A549 (cell line): ENCODE measurements at regions not wholly inside any gene's neighbourhood (a gene's known extent, or its start where the extent isn't known, plus 50 kb on each side); places are given as distances from the start of the nearest gene placed in this dataset.

ENCODE experiments used
- ATAC-seq, 2 experiments: fragments of 200-7000 bp in 1 of 2; fragments of >200 bp in 1 of 2; cut with Nextera tagmentation in 1 of 2; cut with Tn5 transposase in 1 of 2; 3 replicates each; pipeline versions ENCODE4 v1.8.0 to v1.9.1; 2018 to 2020; ENCODE audit warnings: mild to moderate bottlenecking in 1 of 2, moderate library complexity in 1 of 2
- CTCF ChIA-PET: fragments of 300-600 bp; sonication (Branson Sonifier 250); formaldehyde crosslinking; extraction: SDS; loops from one replicate; lab custom pipeline; 2021; ENCODE audit warnings: antibody characterized with exemption, inconsistent platforms; lab: Yijun Ruan, JAX
- POLR2A ChIA-PET: fragments of 350-600 bp; formaldehyde crosslinking; extraction: SDS; loops from one replicate; lab custom pipeline; 2021; ENCODE audit warnings: antibody characterized with exemption, inconsistent platforms; lab: Yijun Ruan, JAX
- DNase-seq, 2 experiments: peaks; one replicate each; pipeline versions ENCODE4 v3.0.0 to v3.0.0-alpha.2; 2011 to 2016; ENCODE audit warnings: low read depth in 1 of 2, low spot score in 1 of 2
- FAIRE-seq: peaks from 2 replicates; lab custom pipeline; 2011; peaks lifted over from hg19 to GRCh38; lab: Jason Lieb, UNC
- H3K27ac ChIP-seq, 2 experiments: fragments of >200 bp; sonication (Bioruptor Twin); formaldehyde crosslinking; 3 replicates each; pipeline ENCODE4 v1.5.1; 2016 to 2017
- H3K4me1 ChIP-seq: fragments of >200 bp; sonication (Bioruptor Twin); formaldehyde crosslinking; 3 replicates; pipeline ENCODE4 v1.6.1; 2016
- H3K4me2 ChIP-seq: fragments of >200 bp; sonication (Bioruptor Twin); formaldehyde crosslinking; 3 replicates; pipeline ENCODE4 v1.6.1; 2016
- H3K4me3 ChIP-seq: fragments of >200 bp; sonication (Bioruptor Twin); formaldehyde crosslinking; 3 replicates; pipeline ENCODE4 v1.5.1; 2016
- H3K9me3 ChIP-seq: fragments of >200 bp; sonication (Bioruptor Twin); formaldehyde crosslinking; 3 replicates; pipeline ENCODE4 v1.6.1; 2016
- ATOH8 ChIP-seq: fragments of 250-450 bp; sonication (Bioruptor Pico); IDR thresholded peaks from 2 replicates; pipeline ENCODE4 v1.5.0; 2020; ENCODE audit warnings: low read depth, mild to moderate bottlenecking, moderate library complexity
- BCL3 ChIP-seq: fragments of >200 bp; sonication (Bioruptor Twin); formaldehyde crosslinking; IDR thresholded peaks from 3 replicates; pipeline ENCODE4 v1.6.1; 2016
- CHD2 ChIP-seq: fragments of 150-350 bp; IDR thresholded peaks from 2 replicates; pipeline ENCODE4 v1.6.1; 2014; ENCODE audit warnings: low read length; ENCODE audit not compliant: partially characterized antibody
- CHD4 ChIP-seq: fragments of 200-600 bp; sonication (generic); IDR thresholded peaks from 2 replicates; pipeline ENCODE4 v1.6.1; 2016; ENCODE audit warnings: antibody characterized with exemption, mild to moderate bottlenecking, borderline replicate concordance
- EHF ChIP-seq: fragments of 250-450 bp; sonication (Bioruptor Pico); IDR thresholded peaks from 2 replicates; pipeline ENCODE4 v1.5.0; 2020; ENCODE audit warnings: mild to moderate bottlenecking
- ELK1 ChIP-seq: fragments of 150-350 bp; IDR thresholded peaks from 2 replicates; pipeline ENCODE4 v1.6.1; 2014; ENCODE audit warnings: low read depth, mild to moderate bottlenecking, low read length
- EP300 ChIP-seq, 2 experiments: fragments of >200 bp; sonication (Bioruptor Twin); formaldehyde crosslinking; IDR thresholded peaks; 2 replicates in 1 of 2; 3 replicates in 1 of 2; pipeline ENCODE4 v1.6.1; 2016 to 2017
- ESRRA ChIP-seq: fragments of 150-350 bp; IDR thresholded peaks from 2 replicates; pipeline ENCODE4 v1.6.1; 2014; ENCODE audit warnings: mild to moderate bottlenecking, low read length, borderline replicate concordance
- FOSL2 ChIP-seq, 2 experiments: fragments of 450-650 bp in 1 of 2; fragments of >200 bp in 1 of 2; sonication (Bioruptor Twin) in 1 of 2; formaldehyde crosslinking; IDR thresholded peaks; 2 replicates each; pipeline versions ENCODE4 v1.5.0 to v1.6.1; 2016 to 2020; ENCODE audit warnings: mild to moderate bottlenecking in 1 of 2, moderate library complexity in 1 of 2
- HEYL ChIP-seq: fragments of 250-450 bp; sonication (Bioruptor Pico); IDR thresholded peaks from 2 replicates; pipeline ENCODE4 v1.8.0; 2021; ENCODE audit warnings: mild to moderate bottlenecking, moderate library complexity
- HMGXB4 ChIP-seq: fragments of 250-450 bp; sonication (Bioruptor Pico); IDR thresholded peaks from 2 replicates; pipeline ENCODE4 v1.5.0; 2021; ENCODE audit warnings: mild to moderate bottlenecking, moderate library complexity, borderline replicate concordance
- HOXA7 ChIP-seq: fragments of 250-450 bp; sonication (Bioruptor Pico); IDR thresholded peaks from 2 replicates; pipeline ENCODE4 v1.5.0; 2020; ENCODE audit warnings: mild to moderate bottlenecking, moderate library complexity
- HOXB13 ChIP-seq: fragments of 250-450 bp; sonication (Bioruptor Pico); IDR thresholded peaks from 2 replicates; pipeline ENCODE4 v1.5.0; 2020; ENCODE audit warnings: low read depth, mild to moderate bottlenecking, moderate library complexity
- HOXB5 ChIP-seq: fragments of 250-450 bp; sonication (Bioruptor Pico); IDR thresholded peaks from 2 replicates; pipeline ENCODE4 v1.5.0; 2020; ENCODE audit warnings: mild to moderate bottlenecking, moderate library complexity
- JUN ChIP-seq, 2 experiments: fragments of >200 bp; sonication (Bioruptor Twin); formaldehyde crosslinking; IDR thresholded peaks; 2 replicates in 1 of 2; 3 replicates in 1 of 2; pipeline ENCODE4 v1.6.1; 2016 to 2017
- KDM5A ChIP-seq: fragments of 200-600 bp; sonication (generic); IDR thresholded peaks from 2 replicates; pipeline ENCODE4 v1.6.1; 2016; ENCODE audit warnings: antibody characterized with exemption, mild to moderate bottlenecking
- MAX ChIP-seq: IDR thresholded peaks from 2 replicates; pipeline ENCODE4 v1.6.1; 2012
- NR3C1 ChIP-seq: fragments of >200 bp; sonication (Bioruptor Twin); formaldehyde crosslinking; IDR thresholded peaks from 3 replicates; pipeline ENCODE4 v1.6.1; 2017
- RARB ChIP-seq: fragments of 250-450 bp; sonication (Bioruptor Pico); IDR thresholded peaks from 2 replicates; pipeline ENCODE4 v1.8.0; 2021; ENCODE audit warnings: mild to moderate bottlenecking, moderate library complexity
- RCOR1 ChIP-seq: fragments of 150-350 bp; IDR thresholded peaks from 2 replicates; pipeline ENCODE4 v1.6.1; 2014; ENCODE audit warnings: antibody characterized with exemption, low read length, low read depth
- REST ChIP-seq: fragments of 200-600 bp; sonication (generic); IDR thresholded peaks from 2 replicates; pipeline ENCODE4 v1.6.1; 2016; ENCODE audit warnings: antibody characterized with exemption, mild to moderate bottlenecking, moderate library complexity
- RNF2 ChIP-seq: fragments of 200-600 bp; sonication (generic); IDR thresholded peaks from 2 replicates; pipeline ENCODE4 v1.6.1; 2016; ENCODE audit warnings: low read depth, mild to moderate bottlenecking, antibody characterized with exemption, moderate library complexity, borderline replicate concordance
- TP53 ChIP-seq: fragments of 250-450 bp; sonication (Bioruptor Pico); IDR thresholded peaks from 2 replicates; pipeline ENCODE4 v1.5.0; 2021; ENCODE audit warnings: mild to moderate bottlenecking, moderate library complexity
- ZC3H11A ChIP-seq: fragments of 450-650 bp; IDR thresholded peaks from 2 replicates; pipeline ENCODE4 v1.6.1; 2014; ENCODE audit warnings: antibody characterized with exemption, mild to moderate bottlenecking
- WGBS: methylation state at CpG from one replicate; pipeline ENCODE4 v1.1.6; 2017; ENCODE audit errors: missing lambda C conversion rate; 5-methylcytosine and 5-hydroxymethylcytosine counted together

- H3K4me2 ChIP-seq: no peak overlapping the region
- no peak for TF ChIP-seq TP53
- TF ChIP-seq REST: no peak
- no peak for TF ChIP-seq RNF2
- TF ChIP-seq CHD4: no peak
- no peak for TF ChIP-seq CHD2
- no peak for TF ChIP-seq EP300 (IDR thresholded peaks at IDR 0.05)
- TF ChIP-seq EHF: no peak
- TF ChIP-seq HOXA7: no peak
- no peak for TF ChIP-seq ELK1
- TF ChIP-seq FOSL2 (IDR thresholded peaks at IDR 0.05): no peak
- no peak for TF ChIP-seq FOSL2 (CRISPR knock-in tag; IDR thresholded peaks at IDR 0.05)
- TF ChIP-seq, all 56 proteins: peak for 0
- 13% methylated on average over 3 of the region's 3 CpGs for WGBS
- FAIRE-seq (no peak), ATAC-seq (peak in 1 of 2 experiments; percentile 30; a peak in 1 of 6 replicates), DNase-seq (no peak)
- Histone ChIP-seq H3K27ac (no peak overlapping the region), H3K4me1 (no peaks in the 10 kb centered on the region), H3K9me3 (no peaks in the 10 kb centered on the region), H3K4me3 (no peak overlapping the region)
- ChIA-PET POLR2A (interaction anchor here (0.6 kb wide), 1 partner anchor 1652 kb away, joined by 3 read pairs; no protein-coding TSS in a partner anchor), CTCF (no interaction called here)
These were observed 113.6 kb upstream of the ZFP64 start for GRCh38 chr20:52305024-52305645.

- DNase-seq (no peak), FAIRE-seq (no peak), ATAC-seq (no peak)
- 21% methylated on average over 7 of the region's 7 CpGs for WGBS
- Histone ChIP-seq H3K4me1 (no peaks in the 10 kb centered on the region), H3K9me3 (no peaks in the 10 kb centered on the region), H3K4me2 (no peak overlapping the region), H3K4me3 (no peak overlapping the region), H3K27ac (no peak overlapping the region)
- ChIA-PET POLR2A (no interaction called here), CTCF (no interaction called here)
- TF ChIP-seq HOXB5: no peak
- TF ChIP-seq EP300 (IDR thresholded peaks at IDR 0.05): no peak
- no peak for TF ChIP-seq HEYL (CRISPR knock-in tag)
- TF ChIP-seq HOXB13: no peak
- TF ChIP-seq RNF2: no peak
- TF ChIP-seq RARB (CRISPR knock-in tag): no peak
- no peak for TF ChIP-seq CHD4
- no peak for TF ChIP-seq RCOR1
- no peak for TF ChIP-seq KDM5A
- TF ChIP-seq HOXA7: no peak
- TF ChIP-seq BCL3: no peak
- no peak for TF ChIP-seq MAX
- TF ChIP-seq JUN (IDR thresholded peaks at IDR 0.05): no peak
- no peak for TF ChIP-seq NR3C1
- no peak for TF ChIP-seq ESRRA
- no peak for TF ChIP-seq HMGXB4 (CRISPR knock-in tag)
- no peak for TF ChIP-seq ATOH8 (CRISPR knock-in tag)
- TF ChIP-seq ZC3H11A: no peak
These were observed 111.8 kb upstream of the ZFP64 start for GRCh38 chr20:52303281-52303950.
